ENCODE measurements at regions not wholly inside any gene's neighbourhood (a gene's known extent, or its start where the extent isn't known, plus 50 kb on each side); places are given as distances from the start of the nearest gene placed in this dataset.

DNA sequence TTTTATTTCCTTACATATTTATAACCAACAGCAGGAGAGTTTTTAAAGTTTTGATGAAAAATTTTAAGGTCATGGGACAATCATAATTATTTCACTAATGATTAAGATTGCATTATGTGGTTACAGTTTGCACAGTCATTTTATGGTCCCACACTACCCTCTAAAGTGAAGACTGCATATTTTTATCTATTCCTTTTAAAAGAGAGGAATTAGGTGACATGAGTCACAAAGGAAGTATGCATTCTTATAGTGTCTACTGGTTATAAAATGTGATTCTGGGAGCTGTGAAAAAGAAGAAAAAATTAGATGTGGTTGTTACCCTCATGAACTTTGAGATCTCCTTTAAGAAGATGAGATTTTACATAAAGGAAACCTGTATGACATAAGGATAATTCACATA lies 87.9 kb upstream of the GRIA1 start:
- no peak for DNase-seq

DNA sequence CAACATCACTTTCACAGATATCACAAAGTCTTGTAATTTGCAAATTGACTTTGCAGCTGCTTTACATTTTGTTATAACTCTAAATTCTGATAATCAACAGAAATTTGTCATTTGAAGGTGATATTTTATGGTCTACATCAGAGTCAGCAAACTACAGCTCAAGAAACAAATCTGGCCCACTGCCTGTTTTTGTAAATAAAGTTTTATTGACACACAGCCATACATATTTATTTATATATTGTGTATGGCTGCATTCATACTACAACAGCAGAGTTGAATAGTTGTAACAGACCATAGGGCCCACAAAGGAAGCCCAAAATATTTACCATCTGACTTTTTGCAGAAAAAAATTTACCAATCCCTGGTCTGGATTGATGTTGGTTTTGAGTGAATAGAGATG lies 87.0 kb upstream of the GRIA1 start:
- DNase-seq, result no peak

DNA sequence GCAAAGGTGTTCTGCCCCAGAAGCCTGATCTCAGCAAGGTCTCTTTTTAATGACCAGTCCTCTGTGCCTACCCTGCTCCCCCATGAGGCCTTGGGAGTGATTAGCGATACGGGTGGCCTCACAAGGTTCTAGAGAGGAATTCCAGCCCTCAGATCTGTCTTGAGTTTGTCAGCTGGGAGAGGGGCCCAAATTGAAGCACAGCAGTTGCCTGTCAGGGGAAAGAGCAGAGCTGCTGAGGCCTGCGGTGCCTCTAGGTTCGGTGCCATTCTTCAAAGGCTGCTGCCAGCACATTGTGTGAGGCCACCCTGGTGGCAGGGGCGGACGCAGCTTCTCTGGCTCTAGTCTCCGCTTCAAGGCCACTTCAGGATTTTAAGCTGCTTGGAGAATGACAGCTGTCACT lies 85.7 kb upstream of the GRIA1 start:
- no peak for DNase-seq

DNA sequence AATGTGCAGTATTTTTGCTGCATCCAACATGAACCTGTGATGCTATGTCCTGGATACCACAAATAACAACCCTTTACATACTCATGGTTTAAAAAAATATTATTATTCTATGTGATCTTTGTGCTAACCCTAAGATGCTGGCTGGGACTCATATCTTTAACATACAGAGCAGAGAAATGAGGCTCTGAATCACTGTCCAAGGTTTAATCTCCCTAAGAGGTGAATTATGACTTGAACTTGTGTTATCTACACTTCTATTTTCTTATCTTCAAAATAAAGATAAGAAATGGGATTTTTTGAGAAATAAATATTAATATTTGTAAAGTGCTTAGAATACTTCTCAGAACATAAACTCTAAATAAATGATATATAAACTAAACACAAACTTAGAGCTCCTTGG lies 68.8 kb upstream of the GRIA1 start:
- DNase-seq, result no peak

DNA sequence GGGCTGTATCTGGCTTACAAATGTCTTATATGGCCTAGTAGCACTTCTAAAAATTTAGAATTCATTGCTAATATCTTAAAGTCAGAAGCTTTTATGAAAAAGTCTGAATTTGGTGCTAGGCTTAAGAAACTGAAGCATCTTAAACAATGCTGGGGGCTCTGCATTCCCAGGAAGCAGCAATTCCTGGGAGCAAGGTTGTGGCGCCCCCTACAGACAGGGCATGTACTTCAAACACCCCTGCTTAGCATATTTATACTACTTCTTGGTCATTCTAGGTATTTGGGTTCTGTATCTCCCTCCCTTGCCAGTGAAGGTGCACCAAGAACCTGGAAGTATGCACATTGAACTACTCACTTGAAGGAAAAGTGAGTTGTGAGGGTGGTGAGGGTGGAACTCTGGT lies 64.6 kb upstream of the GRIA1 start:
- peak in 1 of 2 donors; percentile 1 for DNase-seq

DNA sequence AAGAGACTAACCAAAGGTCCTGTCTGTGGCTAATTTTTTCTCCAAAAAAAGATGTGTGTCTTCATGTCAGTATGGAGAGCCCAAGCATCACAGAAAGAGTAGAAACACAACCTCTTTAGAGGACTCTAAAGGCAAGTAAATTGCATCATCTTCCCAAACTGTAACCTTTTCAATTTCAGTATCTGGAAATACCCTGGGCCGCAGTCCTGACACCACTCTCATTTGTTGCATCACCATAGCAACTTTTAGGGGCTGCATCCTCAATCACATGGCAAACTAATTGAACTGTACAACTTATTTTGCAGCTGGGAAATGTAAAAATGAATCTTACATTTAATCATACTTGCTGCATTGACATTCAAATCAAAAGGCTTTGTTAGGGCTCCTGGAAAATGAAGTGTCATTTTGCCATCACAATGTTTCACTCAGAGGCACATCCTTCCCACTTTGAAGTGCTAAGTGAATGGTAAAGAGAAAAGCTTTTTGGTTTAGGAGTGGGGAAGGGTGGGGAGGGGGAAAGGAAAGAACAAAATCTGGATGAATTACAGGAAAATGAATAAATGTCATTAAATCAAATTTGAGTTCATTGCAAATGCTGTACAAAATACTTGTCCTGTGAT lies 60.6 kb upstream of the GRIA1 start:
- DNase-seq, result no peak

DNA sequence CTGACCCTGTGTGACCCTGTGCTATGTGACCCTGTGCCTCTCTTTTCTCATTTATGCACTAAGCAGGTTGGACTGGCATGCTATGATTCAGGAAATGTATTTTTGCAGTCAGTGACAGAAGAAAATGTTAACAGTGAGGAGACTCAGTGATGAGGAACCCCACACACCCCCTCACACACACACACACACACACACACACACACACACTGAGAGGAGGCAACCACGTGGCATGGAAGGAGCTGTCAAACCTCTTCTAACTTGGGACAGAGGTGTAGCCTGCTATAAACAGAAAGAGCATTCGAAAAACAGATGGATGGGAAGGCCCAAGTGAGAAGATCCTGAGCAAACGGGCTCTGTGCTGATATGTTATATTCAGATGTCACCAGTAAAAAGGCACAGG lies 57.9 kb upstream of the GRIA1 start:
- no peak for DNase-seq

DNA sequence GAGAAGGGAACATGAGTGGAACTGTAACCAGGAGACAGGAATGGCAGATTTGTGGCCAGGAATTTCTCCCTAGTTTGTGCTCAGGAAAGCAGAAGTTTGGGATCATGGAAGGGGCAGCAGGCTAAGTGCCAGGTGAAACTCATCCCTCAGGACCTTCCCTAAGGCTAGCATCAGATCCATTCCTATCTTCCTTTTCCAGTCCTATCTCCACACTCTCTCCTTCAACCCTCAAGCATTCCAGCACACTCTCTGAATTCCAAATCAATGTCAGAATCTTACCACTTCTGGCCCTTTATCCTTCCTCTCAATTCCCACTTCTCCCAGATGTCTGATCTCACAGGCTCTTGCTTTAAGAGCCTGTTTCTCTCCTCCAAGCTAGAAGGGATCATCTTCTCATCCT lies 53.2 kb upstream of the GRIA1 start:
- DNase-seq, result no peak

DNA sequence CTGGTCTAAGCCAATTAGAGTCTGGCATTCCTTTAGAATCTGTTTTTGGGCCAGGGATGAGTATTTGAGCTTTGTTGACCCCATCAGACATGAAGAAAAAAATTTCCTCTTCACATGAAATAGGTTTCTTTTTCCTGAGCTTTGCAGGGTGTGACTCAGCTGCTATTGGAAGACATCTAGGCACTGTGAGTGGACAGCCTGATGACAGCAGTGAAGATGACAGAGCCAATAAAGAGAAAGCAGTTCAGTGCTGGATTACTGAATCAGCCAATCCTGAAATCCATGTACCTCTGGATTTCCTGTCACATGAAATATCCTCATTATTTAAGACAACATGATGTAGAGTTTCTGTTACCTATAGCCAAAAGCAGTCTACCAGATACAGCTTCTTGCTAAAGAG lies 51.3 kb upstream of the GRIA1 start:
- no peak for DNase-seq
